ENCODE measurements at regions not wholly inside any gene's neighbourhood (a gene's known extent, or its start where the extent isn't known, plus 50 kb on each side); places are given as distances from the start of the nearest gene placed in this dataset.

GRCh38 chr20:22679197-22679596 is 94.8 kb upstream of the FOXA2 start:
- CTCF ChIA-PET, result interaction anchor here (0.9 to 18.0 kb wide), 7 partner anchors 13 to 661 kb away, joined by 3 to 311 read pairs (median 9); partner anchors contain the start of gene FOXA2

DNA sequence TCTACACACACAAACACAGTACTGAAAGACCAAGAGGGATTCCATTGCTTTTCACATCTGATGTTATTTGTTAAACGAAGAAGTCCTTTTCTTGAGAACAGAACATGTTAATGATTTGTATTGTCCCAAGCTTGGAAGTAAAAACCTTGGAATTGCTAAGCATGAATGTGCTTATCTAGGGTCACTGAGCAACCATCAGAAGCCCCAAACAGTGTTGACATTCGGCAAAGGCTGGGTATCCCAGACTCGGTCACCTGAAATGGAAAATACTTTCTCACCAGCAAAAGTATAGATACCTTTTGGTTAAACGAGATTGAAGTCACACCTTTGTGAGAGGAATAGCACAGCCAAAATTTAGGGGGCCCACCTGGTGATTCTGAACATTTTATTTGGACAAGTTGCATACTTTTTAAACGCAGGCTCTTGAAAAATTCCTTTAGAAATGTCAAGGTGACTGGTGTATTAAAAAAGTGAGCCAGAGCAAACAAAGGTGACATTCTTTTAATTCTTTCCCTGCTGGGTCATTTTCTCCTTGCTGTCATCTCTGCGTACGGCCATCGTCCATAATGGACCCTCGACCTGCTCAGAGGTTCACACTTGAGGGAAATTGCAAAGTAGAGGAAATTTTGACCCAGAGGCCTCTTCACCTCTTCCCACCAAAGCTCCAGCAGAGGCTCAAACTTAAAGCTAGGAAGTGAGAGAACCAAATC is 95.8 kb upstream of the FOXA2 start:
- H3K4me3 ChIP-seq, result no peak overlapping the region
- DNase-seq (ENCODE audit: low read depth in 1 of 2, low spot score in 1 of 2) (no peak), FAIRE-seq (no peak), ATAC-seq (no peak)
- CTCF ChIA-PET, result interaction anchor here (0.7 to 18.0 kb wide), 13 partner anchors 11 to 596 kb away, joined by 3 to 311 read pairs (median 5); partner anchors contain the start of genes FOXA2 and THBD
- peaks cover 19% of the 10 kb centered on the region for H3K4me1 ChIP-seq
- TF ChIP-seq CHD2 (IDR thresholded peaks at IDR 0.05; ENCODE audit: low read length, partially characterized antibody) (no peak), CTCF (IDR thresholded peaks at IDR 0.05) (no peak), RFX5 (IDR thresholded peaks at IDR 0.05) (no peak), MAFK (IDR thresholded peaks at IDR 0.05; ENCODE audit: partially characterized antibody) (no peak), HOXB5 (CRISPR knock-in tag; IDR thresholded peaks at IDR 0.05) (no peak)
- H3K9me3 ChIP-seq, result peaks cover 9% of the 10 kb centered on the region
- WGBS (ENCODE audit: missing lambda C conversion rate), result 36% methylated on average over 9 of the region's 9 CpGs
- peak overlapping the region; percentile 9; the same call in 1 of the 3 replicates for H3K4me2 ChIP-seq
- peak overlapping the region in 1 of 2 experiments; percentile 41; a peak in 2 of 6 replicates for H3K27ac ChIP-seq
- POLR2A ChIA-PET, result interaction anchor here (1.5 kb wide), 1 partner anchor 94 kb away, joined by 3 read pairs; no protein-coding TSS in a partner anchor

More at GRCh38 chr20:22679197-22679596, 94.8 kb upstream of the FOXA2 start:
- Histone ChIP-seq H3K4me2 (no peak overlapping the region), H3K4me3 (no peak overlapping the region), H3K9me3 (peaks cover 9% of the 10 kb centered on the region), H3K4me1 (peaks cover 9% of the 10 kb centered on the region), H3K27ac (no peak overlapping the region)
- WGBS (ENCODE audit: missing lambda C conversion rate), result 79% methylated on average over 4 of the region's 4 CpGs
- ATAC-seq (no peak), DNase-seq (ENCODE audit: low read depth in 1 of 2, low spot score in 1 of 2) (no peak), FAIRE-seq (no peak)
- POLR2A ChIA-PET, result no interaction called here
- TF ChIP-seq, protein P1, sequence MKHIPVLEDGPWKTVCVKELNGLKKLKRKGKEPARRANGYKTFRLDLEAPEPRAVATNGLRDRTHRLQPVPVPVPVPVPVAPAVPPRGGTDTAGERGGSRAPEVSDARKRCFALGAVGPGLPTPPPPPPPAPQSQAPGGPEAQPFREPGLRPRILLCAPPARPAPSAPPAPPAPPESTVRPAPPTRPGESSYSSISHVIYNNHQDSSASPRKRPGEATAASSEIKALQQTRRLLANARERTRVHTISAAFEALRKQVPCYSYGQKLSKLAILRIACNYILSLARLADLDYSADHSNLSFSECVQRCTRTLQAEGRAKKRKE (CRISPR knock-in tag; IDR thresholded peaks at IDR 0.05; ENCODE audit: low read depth), result no peak
- no peak for TF ChIP-seq CHD4 (IDR thresholded peaks at IDR 0.05; ENCODE audit: borderline replicate concordance)

DNA sequence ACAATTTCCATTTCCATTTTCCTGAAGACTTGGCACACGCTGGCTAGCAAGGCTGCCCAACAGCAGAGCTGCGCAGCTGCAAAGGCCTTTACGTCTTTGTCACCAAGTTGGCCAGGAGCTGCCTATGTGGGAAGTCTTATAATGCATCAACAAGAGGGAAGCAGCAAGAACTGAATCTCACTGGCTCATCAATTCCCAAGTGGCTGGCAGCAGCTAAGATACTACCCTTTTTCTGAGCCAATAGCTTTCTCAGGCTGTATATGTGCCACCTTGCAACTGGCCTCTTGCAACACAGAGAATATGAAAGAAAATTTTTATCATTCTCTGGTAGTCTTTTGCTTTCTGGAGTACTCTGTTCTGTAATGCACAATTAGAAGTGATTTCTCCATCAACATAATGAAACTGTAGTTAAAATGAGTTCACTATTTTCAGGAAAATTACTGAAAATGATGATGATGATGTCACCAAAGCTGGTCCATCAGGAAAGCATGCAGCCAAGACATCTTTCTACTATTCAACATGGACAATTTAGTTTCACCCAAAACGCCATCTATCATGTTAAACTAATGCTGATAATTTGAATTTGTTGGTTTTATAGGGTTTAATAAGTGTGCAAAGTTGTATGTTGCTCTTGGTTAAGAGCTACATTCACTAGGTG is 97.3 kb upstream of the FOXA2 start:
- WGBS (ENCODE audit: missing lambda C conversion rate), result 74% methylated on average over 4 of the region's 4 CpGs
- DNase-seq (ENCODE audit: low read depth in 1 of 2, low spot score in 1 of 2), result no peak
- H3K9me3 ChIP-seq, result peaks cover 9% of the 10 kb centered on the region
- H3K4me3 ChIP-seq, result no peak overlapping the region
- TF ChIP-seq, protein P1 (CRISPR knock-in tag; IDR thresholded peaks at IDR 0.05; ENCODE audit: low read depth), result no peak
- no peak for TF ChIP-seq FOSB (CRISPR knock-in tag; IDR thresholded peaks at IDR 0.05)
- TF ChIP-seq NFE2L2 (conservative IDR thresholded peaks at IDR 0.05; ENCODE audit: low read length), result no peak
- TF ChIP-seq, protein P2, sequence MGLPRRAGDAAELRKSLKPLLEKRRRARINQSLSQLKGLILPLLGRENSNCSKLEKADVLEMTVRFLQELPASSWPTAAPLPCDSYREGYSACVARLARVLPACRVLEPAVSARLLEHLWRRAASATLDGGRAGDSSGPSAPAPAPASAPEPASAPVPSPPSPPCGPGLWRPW (IDR thresholded peaks at IDR 0.05), result no peak
- no peak for TF ChIP-seq CHD4 (IDR thresholded peaks at IDR 0.05; ENCODE audit: borderline replicate concordance)
- TF ChIP-seq HEYL (CRISPR knock-in tag; IDR thresholded peaks at IDR 0.05), result no peak
- TF ChIP-seq, protein P3, sequence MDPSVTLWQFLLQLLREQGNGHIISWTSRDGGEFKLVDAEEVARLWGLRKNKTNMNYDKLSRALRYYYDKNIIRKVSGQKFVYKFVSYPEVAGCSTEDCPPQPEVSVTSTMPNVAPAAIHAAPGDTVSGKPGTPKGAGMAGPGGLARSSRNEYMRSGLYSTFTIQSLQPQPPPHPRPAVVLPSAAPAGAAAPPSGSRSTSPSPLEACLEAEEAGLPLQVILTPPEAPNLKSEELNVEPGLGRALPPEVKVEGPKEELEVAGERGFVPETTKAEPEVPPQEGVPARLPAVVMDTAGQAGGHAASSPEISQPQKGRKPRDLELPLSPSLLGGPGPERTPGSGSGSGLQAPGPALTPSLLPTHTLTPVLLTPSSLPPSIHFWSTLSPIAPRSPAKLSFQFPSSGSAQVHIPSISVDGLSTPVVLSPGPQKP (IDR thresholded peaks at IDR 0.05; ENCODE audit: low read depth, low read length), result no peak
- no peak for TF ChIP-seq CEBPB (IDR thresholded peaks at IDR 0.05)
- no peak for TF ChIP-seq MAFK (IDR thresholded peaks at IDR 0.05; ENCODE audit: partially characterized antibody)
- TF ChIP-seq MYC (IDR thresholded peaks at IDR 0.05; ENCODE audit: borderline replicate concordance, low read length), result no peak
- no peak for TF ChIP-seq NR3C1 (IDR thresholded peaks at IDR 0.05)
- TF ChIP-seq MAZ (IDR thresholded peaks at IDR 0.05; ENCODE audit: borderline replicate concordance, low read depth, low read length), result no peak
- no peak for TF ChIP-seq KDM5A (IDR thresholded peaks at IDR 0.05)
- no peak for TF ChIP-seq TFCP2L1 (CRISPR knock-in tag; IDR thresholded peaks at IDR 0.05)
- TF ChIP-seq, protein P4, sequence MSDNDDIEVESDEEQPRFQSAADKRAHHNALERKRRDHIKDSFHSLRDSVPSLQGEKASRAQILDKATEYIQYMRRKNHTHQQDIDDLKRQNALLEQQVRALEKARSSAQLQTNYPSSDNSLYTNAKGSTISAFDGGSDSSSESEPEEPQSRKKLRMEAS (IDR thresholded peaks at IDR 0.05), result no peak
- no peak for TF ChIP-seq PBX3 (IDR thresholded peaks at IDR 0.05)
- no peak for TF ChIP-seq JUN (IDR thresholded peaks at IDR 0.05)
- no peak for TF ChIP-seq POLR2AphosphoS2 (conservative IDR thresholded peaks at IDR 0.05; ENCODE audit: low read length)
- peak; percentile 68 for FAIRE-seq
- H3K4me2 ChIP-seq, result no peak overlapping the region
- H3K4me1 ChIP-seq, result peaks cover 19% of the 10 kb centered on the region
- no peak overlapping the region for H3K27ac ChIP-seq
- ChIA-PET POLR2A (interaction anchor here (1.5 kb wide), 1 partner anchor 95 kb away, joined by 3 read pairs; no protein-coding TSS in a partner anchor), CTCF (interaction anchor here (0.6 to 18.0 kb wide), 16 partner anchors 10 to 659 kb away, joined by 3 to 311 read pairs (median 5); partner anchors contain the start of genes FOXA2 and THBD)
- no peak for ATAC-seq
